Common myeloid progenitor, CD34-positive (primary cell): ENCODE measurements at regions not wholly inside any gene's neighbourhood (a gene's known extent, or its start where the extent isn't known, plus 50 kb on each side); places are given as distances from the start of the nearest gene placed in this dataset.

Source experiments
- CTCF ChIA-PET: fragments of 350-600 bp; sonication (Branson Sonifier 250); formaldehyde crosslinking; loops from one replicate; lab custom pipeline; 2021; ENCODE audit warnings: antibody characterized with exemption; lab: Charles Lee
- POLR2A ChIA-PET: fragments of 350-600 bp; sonication (Branson Sonifier 250); formaldehyde crosslinking; loops from one replicate; lab custom pipeline; 2021; ENCODE audit warnings: antibody characterized with exemption; lab: Charles Lee
- DNase-seq, 3 donors: peaks; one replicate each; pipeline versions ENCODE4 v3.0.0 to v3.0.0-alpha.2; 2013
- H3K27ac ChIP-seq, 2 experiments: 1 replicate in 1 of 2; 2 replicates in 1 of 2; pipeline ENCODE4 v1.7.0; 2013; ENCODE audit warnings: inconsistent platforms in 2 of 2, low read length in 2 of 2, mild to moderate bottlenecking in 2 of 2, low read depth in 1 of 2, moderate library complexity in 1 of 2; ENCODE audit not compliant: severe bottlenecking in 2 of 2, insufficient read depth in 1 of 2, poor library complexity in 1 of 2
- H3K27me3 ChIP-seq, 5 experiments: replicated peaks in 2 of 5; 1 replicate in 3 of 5; 2 replicates in 2 of 5; pipeline versions ENCODE4 v1.6.1 to v1.7.0; 2013; ENCODE audit warnings: low read length in 4 of 5, mild to moderate bottlenecking in 2 of 5, moderate library complexity in 2 of 5, inconsistent platforms in 1 of 5; ENCODE audit not compliant: insufficient read depth in 5 of 5, control insufficient read depth in 4 of 5
- H3K36me3 ChIP-seq, 4 experiments: 1 replicate in 2 of 4; 2 replicates in 2 of 4; pipeline versions ENCODE4 v1.6.1 to v1.7.0; 2013; ENCODE audit warnings: low read length in 3 of 4, control low read depth in 1 of 4, mild to moderate bottlenecking in 1 of 4; ENCODE audit not compliant: control insufficient read depth in 4 of 4, insufficient read depth in 4 of 4
- H3K4me1 ChIP-seq, 4 experiments: 1 replicate in 3 of 4; 2 replicates in 1 of 4; pipeline versions ENCODE4 v1.6.1 to v1.7.1; 2013; ENCODE audit warnings: low read length in 3 of 4, mild to moderate bottlenecking in 3 of 4, control low read depth in 1 of 4, inconsistent platforms in 1 of 4, moderate library complexity in 1 of 4; ENCODE audit not compliant: control insufficient read depth in 4 of 4, insufficient read depth in 4 of 4; ENCODE audit errors: control extremely low read depth in 1 of 4
- H3K4me3 ChIP-seq, 7 experiments: 1 replicate in 4 of 7; 2 replicates in 3 of 7; pipeline versions ENCODE4 v1.5.1 to v1.7.0; 2013; ENCODE audit warnings: mild to moderate bottlenecking in 7 of 7, low read length in 6 of 7, moderate library complexity in 6 of 7, inconsistent platforms in 2 of 7, low read depth in 2 of 7, control low read depth in 1 of 7; ENCODE audit not compliant: insufficient read depth in 4 of 7, control insufficient read depth in 1 of 7; ENCODE audit errors: extremely low read depth in 1 of 7
- H3K9me3 ChIP-seq, 5 experiments: 1 replicate in 4 of 5; 2 replicates in 1 of 5; pipeline versions ENCODE4 v1.6.1 to v1.7.1; 2013; ENCODE audit warnings: low read length in 4 of 5, mild to moderate bottlenecking in 2 of 5, inconsistent platforms in 1 of 5, low read depth in 1 of 5, moderate library complexity in 1 of 5; ENCODE audit not compliant: control insufficient read depth in 4 of 5, insufficient read depth in 2 of 5; ENCODE audit errors: control extremely low read depth in 1 of 5
- WGBS: methylation state at CpG from one replicate; pipeline ENCODE4 v1.1.5; 2013; ENCODE audit not compliant: insufficient coverage; 5-methylcytosine and 5-hydroxymethylcytosine counted together

GRCh38 chr6:105978974-105979373, 107.2 kb upstream of the PRDM1 start:
- no CpG with 5 or more reads among the region's 2 CpGs for WGBS
- no peak overlapping the region for H3K4me3 ChIP-seq
- H3K9me3 ChIP-seq: peaks cover 0 to 5% (median 0%) of the 10 kb centered on the region in 5 experiments
- no peak overlapping the region for H3K27ac ChIP-seq
- H3K36me3 ChIP-seq: no peaks in the 10 kb centered on the region
- peaks cover 4 to 37% (median 14%) of the 10 kb centered on the region in 5 experiments for H3K27me3 ChIP-seq
- ChIA-PET POLR2A (no interaction called here), CTCF (interaction anchor here (2.4 kb wide), 1 partner anchor 11 kb away, joined by 6 read pairs; no protein-coding TSS in a partner anchor)
- H3K4me1 ChIP-seq: peaks cover 0 to 12% (median 9%) of the 10 kb centered on the region in 4 experiments
- DNase-seq: no peak

DNA sequence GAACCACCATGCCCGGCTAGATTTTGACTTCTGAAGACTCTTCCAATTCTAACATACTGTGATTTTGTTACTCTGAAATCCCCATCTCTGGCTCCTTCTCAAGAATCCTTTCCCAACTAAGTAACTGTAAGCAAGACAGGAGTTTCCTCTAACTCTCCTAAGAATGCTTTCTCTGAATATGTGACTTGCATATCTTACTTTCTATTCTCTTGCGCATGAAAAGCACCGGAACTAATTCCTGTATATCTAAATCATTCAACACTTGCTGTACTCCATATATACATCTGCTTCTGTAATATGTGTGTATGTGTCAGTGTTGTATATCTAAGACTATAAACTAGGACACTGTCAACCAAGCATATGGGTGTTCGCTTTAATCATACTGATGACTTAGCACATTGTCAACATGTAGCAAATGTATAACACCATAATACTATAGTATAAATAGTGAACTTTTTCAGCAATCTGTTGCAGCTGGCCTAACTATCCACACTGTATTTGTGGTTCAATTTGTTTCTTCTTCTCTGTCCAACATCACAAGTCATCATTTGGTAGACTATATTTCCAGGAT, 108.1 kb upstream of the PRDM1 start:
- Histone ChIP-seq H3K4me1 (peaks cover 0 to 12% (median 9%) of the 10 kb centered on the region in 4 experiments), H3K27ac (no peak overlapping the region), H3K4me3 (no peak overlapping the region), H3K9me3 (peaks cover 0 to 7% (median 1%) of the 10 kb centered on the region in 5 experiments), H3K36me3 (no peaks in the 10 kb centered on the region), H3K27me3 (peaks cover 4 to 31% (median 14%) of the 10 kb centered on the region in 5 experiments)
- ChIA-PET POLR2A (no interaction called here), CTCF (no interaction called here)
- DNase-seq: no peak
- WGBS: 100% methylated on average over 1 of the region's 4 CpGs

DNA sequence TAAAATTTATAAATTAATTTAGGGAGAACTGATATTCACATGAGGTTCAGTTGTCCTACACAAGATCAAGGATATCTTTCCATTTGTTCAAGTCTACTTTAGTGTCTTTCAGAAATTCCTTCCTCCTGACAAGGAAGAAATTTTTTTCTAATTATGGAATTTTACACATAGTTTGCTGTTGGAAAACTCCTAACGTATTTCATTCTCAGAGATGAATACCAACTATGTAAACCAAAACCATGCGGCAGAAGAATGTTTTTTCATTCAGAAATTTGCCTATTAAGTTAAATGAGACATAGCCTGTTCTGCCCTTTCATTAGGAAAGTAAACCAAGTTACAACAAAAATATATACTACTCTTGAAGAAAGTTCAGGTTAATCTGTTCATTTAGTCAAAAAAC, 111.2 kb upstream of the PRDM1 start:
- ChIA-PET POLR2A (no interaction called here), CTCF (no interaction called here)
- H3K9me3 ChIP-seq: peaks cover 0 to 16% (median 4%) of the 10 kb centered on the region in 5 experiments
- no CpG with 5 or more reads among the region's 2 CpGs for WGBS
- H3K27ac ChIP-seq: no peak overlapping the region
- no peaks in the 10 kb centered on the region for H3K36me3 ChIP-seq
- no peak overlapping the region for H3K4me3 ChIP-seq
- H3K4me1 ChIP-seq: no peaks in the 10 kb centered on the region
- H3K27me3 ChIP-seq: peaks cover 0 to 4% (median 0%) of the 10 kb centered on the region in 5 experiments
- DNase-seq: no peak

GRCh38 chr6:105972440-105972839, 113.7 kb upstream of the PRDM1 start:
- ChIA-PET POLR2A (interaction anchor here (0.6 kb wide), 1 partner anchor 434 kb away, joined by 5 read pairs; no protein-coding TSS in a partner anchor), CTCF (no interaction called here)
- Histone ChIP-seq H3K27ac (no peak overlapping the region), H3K4me1 (no peaks in the 10 kb centered on the region), H3K9me3 (peaks cover 0 to 24% (median 6%) of the 10 kb centered on the region in 5 experiments), H3K36me3 (no peaks in the 10 kb centered on the region), H3K27me3 (peaks cover 0 to 4% (median 0%) of the 10 kb centered on the region in 5 experiments), H3K4me3 (no peak overlapping the region)
- no peak for DNase-seq
- WGBS: 86% methylated on average over 1 of the region's 1 CpG

- no peaks in the 10 kb centered on the region for H3K4me1 ChIP-seq
- H3K27ac ChIP-seq: no peak overlapping the region
- H3K9me3 ChIP-seq: peaks cover 0 to 24% (median 6%) of the 10 kb centered on the region in 5 experiments
- peaks cover 0 to 2% (median 0%) of the 10 kb centered on the region in 5 experiments for H3K27me3 ChIP-seq
- no peak for DNase-seq
- no CpG with 5 or more reads among the region's 2 CpGs for WGBS
- H3K36me3 ChIP-seq: no peaks in the 10 kb centered on the region
- ChIA-PET CTCF (interaction anchor here (0.9 kb wide), 1 partner anchor 230 kb away, joined by 3 read pairs; no protein-coding TSS in a partner anchor), POLR2A (no interaction called here)
- no peak overlapping the region for H3K4me3 ChIP-seq
Measured at GRCh38 chr6:105968603-105969333, 117.4 kb upstream of the PRDM1 start.

- WGBS: 94% methylated on average over 3 of the region's 9 CpGs
- Histone ChIP-seq H3K4me3 (no peak overlapping the region), H3K27me3 (peaks cover 0 to 2% (median 0%) of the 10 kb centered on the region in 5 experiments), H3K9me3 (peaks cover 0 to 22% (median 5%) of the 10 kb centered on the region in 5 experiments), H3K4me1 (no peaks in the 10 kb centered on the region), H3K36me3 (no peaks in the 10 kb centered on the region), H3K27ac (no peak overlapping the region)
- ChIA-PET POLR2A (no interaction called here), CTCF (interaction anchor here (0.9 kb wide), 1 partner anchor 230 kb away, joined by 3 read pairs; no protein-coding TSS in a partner anchor)
- DNase-seq: no peak
Measured at GRCh38 chr6:105967917-105968602, 118.1 kb upstream of the PRDM1 start.
